T-helper 2 cell treated with Interferon-gamma antibody and Interleukin-4, amounts not matched to agents 100 ng/mL and 5 ng/mL, for 36 hours (primary cell): ENCODE measurements at regions not wholly inside any gene's neighbourhood (a gene's known extent, or its start where the extent isn't known, plus 50 kb on each side); places are given as distances from the start of the nearest gene placed in this dataset.
"Not testable (repeated sequence)": the region's sequence is repeated elsewhere in the genome, so short reads cannot be mapped to it uniquely, and the experiment has no call there.

Source experiments
- intact Hi-C: fragments of 100-400 bp; cut with micrococcal nuclease; formaldehyde crosslinking; loops from one replicate; pipeline ENCODE4 v1.15.1; 2023

DNA sequence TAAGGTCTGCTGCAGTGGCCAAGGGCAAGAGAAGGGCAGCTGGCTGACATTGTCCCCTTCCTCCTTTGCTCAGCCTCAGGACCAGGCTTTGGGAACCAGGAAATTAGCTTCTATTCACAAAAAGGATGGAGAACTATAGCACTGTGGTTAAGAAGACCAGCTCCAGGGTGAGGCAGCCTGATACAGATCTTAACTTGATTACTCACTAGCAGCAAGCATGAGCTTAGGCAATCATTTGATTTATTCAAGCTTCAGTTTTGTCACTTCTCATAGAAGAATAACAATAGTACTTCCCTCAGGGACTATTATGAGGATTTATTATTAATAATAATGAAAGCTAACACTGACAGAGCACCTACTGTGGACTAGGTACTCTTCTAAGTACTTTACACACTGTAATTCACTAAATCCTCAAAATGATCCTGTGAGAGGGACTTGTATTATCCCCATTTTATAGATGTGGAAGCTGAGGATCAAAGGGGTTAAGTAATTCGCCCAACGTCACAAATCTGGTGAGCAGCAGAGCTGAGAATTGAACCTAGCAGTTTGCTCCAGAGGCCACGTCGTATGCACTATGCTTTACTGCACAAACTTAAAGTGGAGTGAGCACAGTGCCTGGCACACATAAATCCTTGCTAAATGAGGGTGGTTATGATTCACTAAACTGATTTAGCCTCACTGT is 130.4 kb upstream of the PAK3 start:
- intact Hi-C loops: no loop called here

DNA sequence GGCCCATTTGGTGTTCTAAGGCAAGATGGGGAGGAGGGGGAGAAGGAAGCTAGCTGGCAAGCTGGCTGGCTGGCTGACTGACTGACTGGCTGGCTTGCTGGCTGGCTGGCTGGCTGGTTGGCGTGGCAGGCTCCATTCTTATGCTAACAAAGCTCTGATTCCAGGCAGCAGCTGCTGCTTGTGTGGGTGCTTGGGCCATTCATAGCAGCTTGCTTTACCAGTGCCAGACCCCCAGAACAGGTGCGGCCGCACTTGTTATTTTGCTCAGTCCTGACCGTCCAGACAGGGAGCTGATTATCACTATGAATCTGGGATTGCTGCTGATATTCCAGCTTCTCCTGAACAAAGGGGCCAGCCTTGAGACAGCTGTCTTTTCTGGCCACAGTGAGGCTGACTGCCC is 131.2 kb upstream of the PAK3 start:
- intact Hi-C loops: no loop called here

DNA sequence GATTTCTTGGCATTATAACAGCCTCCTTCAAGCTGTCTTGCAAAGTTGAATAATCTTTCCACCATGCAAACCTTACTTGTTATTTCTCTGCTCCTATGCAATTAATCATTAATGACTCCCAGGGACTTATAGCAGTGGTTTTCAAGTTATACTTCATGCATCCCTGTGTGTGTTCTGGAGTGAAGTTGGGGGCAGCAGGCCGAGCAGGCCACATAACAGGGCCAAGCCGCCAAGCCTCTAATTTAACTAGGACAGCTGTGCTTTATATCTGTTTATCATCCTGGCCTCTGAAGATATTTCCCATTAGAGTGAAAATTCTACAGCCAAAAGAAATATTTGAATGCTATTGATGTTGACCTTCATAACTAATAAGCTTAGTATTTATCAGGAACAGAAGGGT is 133.5 kb upstream of the PAK3 start:
- intact Hi-C loops: no loop called here

DNA sequence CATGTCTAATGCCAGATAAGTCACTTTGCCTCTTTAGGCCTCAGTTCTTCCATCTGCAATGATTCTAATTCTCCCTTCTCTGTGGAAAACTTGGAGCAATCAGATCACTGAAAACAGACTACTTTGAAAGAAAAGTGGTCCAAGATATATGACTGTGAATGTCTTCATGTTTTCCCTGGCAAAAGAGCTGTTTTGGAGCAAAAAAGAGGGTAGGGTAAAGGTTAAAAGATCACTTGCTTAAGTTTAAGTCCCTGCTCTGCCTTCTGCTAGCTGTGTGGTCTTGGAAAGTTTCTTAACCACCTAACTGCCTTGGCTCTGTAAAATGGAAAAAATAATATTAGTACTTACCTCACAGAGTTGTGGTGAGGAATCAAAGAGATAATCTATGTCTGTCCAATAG is 140.3 kb upstream of the PAK3 start:
- intact Hi-C loops: no loop called here

DNA sequence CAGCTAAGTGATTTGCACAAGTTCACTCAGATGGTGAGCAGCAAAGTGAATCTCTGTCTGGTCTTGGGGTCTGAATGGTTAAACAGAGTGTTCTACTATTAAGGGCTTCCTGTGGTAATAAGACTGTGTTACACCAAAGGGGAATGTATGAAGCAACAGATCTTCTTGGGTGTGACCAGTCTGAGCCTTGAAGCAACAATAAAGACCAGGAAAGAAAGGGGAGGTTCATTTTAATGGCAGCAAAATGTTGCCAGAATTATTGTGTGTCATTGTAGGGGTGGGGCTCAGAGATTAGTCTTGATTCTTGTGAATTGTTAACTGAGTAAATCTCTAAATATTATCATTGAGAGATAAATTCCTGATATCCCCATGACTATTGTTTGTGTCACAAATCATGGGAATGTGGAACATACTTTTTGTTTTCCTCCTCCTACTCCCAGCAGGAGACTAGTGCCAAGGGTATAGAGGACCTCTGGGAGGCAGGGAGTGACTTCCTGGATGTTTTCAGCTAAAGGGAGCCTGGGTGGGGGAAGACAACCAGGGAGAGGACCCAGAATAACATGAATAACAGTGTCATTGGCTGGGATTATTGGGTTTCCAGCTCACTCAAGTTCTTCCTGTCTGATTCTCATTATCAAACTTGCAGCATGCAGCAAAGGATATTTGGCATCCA is 141.4 kb upstream of the PAK3 start:
- intact Hi-C loops: no loop called here

DNA sequence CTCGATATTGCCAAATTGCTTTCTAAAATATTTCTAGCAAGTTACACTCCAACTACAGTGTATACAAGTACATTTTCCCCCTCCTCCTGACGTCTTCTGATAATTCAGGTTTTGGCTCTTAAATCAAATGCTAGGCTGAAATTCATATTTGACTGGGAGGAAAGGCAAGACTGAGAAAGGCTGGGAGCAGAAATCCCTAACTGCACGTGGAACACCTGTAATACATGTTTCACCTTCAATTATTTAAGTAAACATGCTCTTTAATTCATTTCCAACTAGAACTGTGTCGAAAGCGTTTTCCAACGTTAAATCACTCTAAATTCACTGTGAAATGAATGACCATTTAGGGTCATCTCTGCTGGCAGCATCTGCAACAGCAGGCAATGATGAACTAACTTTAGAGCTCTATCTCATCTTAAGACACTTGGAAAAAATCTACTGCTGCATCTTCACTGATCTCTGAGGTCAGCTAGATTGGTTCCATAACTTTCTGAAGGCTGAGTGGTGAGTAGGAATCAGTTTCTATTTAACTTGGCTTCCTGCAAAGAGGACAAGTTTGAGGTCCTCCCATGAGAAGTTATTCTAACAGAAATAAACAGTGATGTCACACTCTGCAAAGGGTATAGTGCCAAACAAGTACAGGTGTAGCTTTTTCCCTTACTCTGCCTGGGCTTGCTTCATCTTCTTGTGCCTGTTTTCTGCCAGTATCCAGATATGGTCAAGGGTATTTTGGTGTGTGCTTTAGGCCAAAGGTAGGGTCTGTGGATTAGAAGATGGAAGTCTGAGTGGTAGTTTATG is 144.3 kb upstream of the PAK3 start:
- intact Hi-C loops: no loop called here

DNA sequence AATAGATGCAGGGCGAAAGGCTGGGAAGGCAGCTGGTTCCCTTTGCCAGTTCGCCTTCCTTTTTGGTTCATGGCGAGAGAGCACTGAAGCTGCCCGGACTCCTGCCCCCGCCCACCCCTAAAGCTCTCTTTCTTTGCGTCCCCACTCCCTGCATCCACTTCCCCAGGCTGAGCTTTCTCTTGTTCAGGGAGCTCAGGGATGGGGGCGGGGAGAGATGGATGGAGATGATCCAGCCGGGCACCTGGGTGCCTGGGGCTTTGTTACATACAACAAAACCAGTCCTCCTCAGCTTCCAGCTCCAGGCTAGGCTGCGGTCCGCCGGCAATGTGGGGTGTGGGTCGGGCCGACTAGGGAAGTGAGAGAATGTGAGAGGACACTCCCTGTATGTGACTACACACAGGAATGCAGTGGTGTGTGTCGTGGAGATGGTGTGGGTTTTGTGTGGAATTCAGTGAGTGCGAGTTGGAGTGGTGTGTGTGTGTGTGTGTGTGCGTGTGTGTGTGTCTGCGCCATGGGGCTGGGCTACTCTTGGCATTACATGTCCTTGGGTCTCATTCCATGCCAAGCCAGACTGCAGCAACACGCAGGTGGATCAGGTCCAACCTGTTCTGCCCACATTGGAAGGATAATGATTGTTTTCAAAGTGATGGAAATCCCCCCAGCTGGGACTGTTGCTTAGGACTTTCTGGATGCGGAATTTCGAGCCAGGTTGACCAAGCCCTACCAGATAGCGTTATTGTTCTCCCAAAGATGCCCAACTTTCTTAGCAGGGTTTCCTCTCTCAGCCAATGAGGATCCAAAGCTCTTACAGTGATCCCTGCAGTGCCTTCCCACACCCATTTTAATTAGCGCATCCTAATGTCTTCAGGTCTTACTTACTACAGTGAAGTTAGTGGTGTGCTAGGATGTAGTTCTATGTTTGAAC is 149.4 kb upstream of the CHRDL1 start:
- intact Hi-C loops: no loop called here

DNA sequence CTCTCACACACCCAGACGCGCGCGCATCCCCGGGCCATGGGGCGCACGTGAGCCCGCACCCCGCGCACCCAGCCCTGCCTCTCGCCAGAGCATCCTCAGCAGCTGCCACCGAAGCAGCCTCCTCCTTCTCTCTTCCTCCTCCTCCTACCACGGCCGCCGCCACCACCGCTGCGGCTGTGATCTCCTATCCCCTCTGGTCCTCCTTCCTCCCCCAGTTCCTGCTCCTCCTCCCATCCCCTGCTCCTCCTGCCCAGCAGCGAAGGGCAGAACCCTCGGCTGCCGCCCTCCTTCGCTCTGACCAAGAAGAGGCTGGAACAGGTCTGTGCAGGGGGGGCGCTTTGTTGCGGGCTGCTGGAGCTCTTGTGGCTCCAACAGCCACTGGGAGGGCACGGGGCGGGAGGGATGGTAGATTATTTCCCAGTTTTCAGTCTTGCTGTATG is 148.7 kb upstream of the CHRDL1 start:
- intact Hi-C loops: no loop called here

DNA sequence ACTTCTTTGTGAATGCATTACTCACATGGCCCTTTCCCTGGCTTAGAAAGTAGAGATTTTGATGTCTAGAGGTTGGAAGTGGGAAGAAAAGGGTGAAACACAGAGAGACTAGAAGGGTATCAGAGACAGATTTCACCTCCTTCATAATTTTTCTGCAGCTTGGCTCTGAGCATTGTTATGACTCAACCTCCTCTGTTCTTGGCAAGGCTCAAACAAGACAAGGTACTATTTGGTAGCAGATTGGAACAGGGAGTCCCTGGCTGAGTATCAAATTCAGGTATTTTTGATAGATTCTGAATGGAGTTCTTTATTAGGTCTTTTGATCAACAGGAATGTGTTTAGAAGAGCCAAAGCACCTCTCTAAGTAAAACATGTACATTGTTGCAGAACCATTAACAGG is 146.3 kb upstream of the CHRDL1 start:
- intact Hi-C loops: no loop called here

DNA sequence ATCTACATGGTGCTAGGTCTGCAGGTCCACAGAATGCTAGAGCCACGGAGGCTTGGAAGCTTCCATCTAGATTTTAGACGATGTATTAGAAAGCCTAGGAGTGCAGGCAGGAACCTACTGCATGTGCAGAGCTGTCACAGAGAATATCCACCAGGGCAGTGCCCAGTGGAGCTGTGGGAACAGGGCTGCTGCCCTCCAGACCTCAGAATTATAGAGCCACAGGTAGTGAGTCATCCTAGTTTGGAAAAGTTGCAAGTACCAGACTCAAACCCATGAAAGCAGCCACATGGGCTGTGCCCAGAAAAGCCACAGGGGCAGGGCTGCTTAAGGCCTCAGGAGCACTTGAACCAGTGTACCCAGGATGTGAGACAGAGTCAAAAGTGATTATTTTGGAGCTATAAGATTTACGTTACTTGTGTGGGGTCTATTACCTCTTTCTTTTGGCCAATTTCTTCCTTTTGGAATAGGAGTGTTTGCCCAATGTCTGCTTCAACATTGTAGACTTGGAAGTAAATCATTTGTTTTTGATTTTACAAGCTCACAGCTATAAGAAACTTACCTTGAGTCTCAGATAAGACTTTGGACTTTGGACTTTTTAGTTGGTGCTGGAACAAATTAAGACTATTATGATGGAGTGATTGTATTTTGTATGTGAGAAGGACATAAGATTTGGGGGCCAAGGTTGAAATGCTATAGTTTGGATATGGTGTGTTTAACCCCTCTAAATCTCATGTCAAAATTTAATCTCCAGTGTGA is 143.5 kb upstream of the CHRDL1 start:
- intact Hi-C loops: no loop called here

DNA sequence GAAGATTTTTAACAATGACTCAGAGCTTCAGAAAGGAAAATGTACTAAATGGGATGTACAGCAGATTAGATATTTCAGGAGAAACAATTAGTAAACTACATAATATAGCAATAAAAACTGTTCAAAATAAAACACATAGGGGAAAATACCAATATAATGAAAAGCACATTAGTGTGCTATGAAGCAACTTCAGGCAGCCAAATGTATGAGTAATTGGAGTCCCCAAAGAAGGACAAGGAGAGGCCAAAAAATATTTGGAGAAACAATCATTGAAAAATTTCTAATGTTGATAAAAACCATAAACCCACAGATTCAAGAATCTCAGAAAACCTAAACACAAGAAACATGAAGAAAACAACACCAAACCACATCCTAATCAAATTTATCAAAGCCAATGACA is 129.3 kb upstream of the CHRDL1 start:
- intact Hi-C loops: no loop called here

DNA sequence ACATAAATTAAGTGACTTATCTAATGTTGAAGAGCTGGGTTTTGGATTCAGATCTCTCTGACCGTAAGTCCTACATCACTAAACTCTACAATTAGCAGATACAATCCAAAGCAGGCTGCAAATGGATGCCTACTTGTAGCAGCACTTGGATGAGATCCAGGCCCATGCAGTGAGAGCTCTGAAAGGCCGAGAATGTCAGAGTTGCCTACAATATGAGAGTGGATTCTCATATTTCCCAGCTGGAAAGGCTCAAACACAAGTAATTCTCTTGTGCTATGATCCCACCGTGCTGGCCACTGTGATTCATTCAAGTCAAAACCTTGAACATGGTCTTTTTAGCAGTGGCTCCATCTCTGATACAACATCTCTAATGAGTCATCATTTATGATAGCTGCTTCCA is 125.4 kb upstream of the CHRDL1 start:
- intact Hi-C loops: no loop called here

DNA sequence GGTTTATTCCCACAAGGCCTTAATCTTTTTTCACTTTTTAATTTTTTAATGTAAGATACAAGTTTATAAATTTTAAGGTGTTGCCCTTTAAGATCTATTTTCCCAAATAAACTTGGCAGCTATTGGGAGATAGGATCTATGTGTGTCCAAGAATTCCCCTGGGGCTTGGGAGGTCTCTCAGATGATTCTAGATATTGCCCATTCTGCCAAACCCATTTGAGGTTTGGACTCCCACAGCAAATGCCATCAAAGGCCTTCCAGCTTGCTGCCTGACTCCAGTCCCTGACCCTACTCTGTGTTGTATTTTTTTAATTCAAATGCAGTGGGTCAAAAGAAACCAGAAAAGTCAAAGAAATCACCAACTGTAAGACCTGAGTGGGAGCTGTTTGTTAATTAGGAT is 120.0 kb upstream of the CHRDL1 start:
- intact Hi-C loops: no loop called here

DNA sequence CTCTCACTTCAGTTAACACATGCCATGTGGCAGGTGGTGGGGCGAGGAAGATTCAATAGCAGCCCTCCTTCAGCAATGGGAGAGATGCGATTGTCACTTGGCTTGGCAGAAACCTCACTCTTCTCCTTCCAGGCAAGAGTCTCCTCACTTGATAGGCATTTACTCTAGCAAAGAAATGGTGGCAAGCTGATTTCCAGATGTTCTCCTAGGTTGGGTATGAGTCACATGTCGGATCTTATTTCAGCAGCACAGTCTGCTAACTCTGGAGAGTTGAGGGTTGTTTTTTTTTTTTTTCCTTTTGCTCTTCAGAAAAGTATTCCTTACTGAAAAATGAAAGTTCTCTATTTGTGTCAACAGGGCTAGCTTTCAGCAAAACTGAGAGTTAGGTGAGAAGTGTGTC is 119.5 kb upstream of the CHRDL1 start:
- intact Hi-C loops: no loop called here

DNA sequence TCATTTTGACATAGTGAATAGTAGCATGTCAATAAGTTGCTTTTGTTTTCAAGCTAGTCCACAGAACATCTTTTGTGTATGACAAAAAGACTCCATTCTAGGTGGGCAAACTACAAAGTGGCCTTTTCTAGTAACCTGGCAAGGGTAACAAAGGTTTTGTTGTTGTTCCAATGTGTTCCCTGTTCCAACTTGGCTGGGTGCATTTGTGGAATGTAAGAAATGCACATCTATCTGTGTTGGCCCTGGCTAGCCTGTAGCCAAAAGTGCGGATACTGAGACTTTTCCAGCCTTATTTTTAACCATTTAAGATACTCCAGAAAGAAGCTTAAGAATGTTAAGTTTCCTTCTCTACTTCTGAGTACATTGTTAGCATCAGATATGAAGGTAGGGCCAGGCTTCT is 118.7 kb upstream of the CHRDL1 start:
- intact Hi-C loops: no loop called here

DNA sequence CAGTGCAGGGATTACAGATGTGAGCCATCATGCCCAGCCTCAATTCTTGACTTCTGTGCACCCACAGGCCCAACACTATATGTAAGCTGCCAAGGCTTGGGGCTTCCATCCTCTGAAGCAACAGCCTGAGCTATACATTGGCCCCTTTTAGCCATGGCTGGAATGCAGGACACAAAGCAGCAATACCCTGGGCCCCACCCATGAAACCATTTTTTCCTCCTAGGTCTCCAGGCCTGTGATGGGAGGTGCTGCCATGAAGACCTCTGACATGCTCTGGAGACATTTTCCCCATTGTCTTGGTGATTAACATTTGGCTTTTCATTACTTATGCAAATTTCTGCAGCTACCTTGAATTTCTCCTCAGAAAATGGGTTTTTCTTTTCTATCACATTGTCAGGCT is 109.1 kb upstream of the CHRDL1 start:
- intact Hi-C loops: not testable (repeated sequence)

DNA sequence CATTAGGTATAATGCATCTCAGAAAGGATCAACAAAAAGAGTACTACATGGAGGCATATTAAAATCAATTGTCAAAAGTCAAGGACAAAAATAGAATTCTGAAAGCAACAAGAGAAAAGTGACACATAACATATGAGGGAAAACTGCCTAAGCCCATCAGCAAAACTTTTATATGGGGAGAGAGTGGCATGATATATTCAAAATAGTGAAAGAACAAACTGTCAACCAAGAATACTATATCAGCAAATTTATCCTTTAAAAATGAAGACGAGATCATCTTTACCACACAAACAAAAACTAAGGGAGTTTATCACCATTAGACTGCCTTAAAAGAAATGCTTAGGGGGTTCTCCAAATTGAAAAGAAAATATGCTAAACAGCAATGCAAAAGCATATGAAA is 86.4 kb upstream of the CHRDL1 start:
- intact Hi-C loops: no loop called here

DNA sequence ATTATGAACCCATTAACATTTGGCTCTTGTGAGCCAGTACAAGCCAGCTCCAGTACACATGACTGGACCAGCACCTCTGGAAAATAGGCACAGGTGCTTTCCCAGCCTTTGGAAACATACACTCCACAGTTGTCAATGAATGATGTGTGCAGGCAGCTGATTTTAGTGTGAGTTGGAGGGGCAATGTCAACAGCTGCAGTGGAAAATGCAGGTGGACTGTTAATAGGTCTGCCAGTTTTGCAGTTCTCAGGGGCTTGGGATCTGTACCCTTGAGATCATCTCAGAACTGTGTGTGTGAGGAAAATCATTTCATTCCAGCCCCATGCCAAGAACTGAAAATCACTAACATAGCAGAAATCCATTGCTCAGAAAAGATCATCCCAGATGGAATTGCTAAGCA is 81.7 kb upstream of the CHRDL1 start:
- intact Hi-C loops: no loop called here

DNA sequence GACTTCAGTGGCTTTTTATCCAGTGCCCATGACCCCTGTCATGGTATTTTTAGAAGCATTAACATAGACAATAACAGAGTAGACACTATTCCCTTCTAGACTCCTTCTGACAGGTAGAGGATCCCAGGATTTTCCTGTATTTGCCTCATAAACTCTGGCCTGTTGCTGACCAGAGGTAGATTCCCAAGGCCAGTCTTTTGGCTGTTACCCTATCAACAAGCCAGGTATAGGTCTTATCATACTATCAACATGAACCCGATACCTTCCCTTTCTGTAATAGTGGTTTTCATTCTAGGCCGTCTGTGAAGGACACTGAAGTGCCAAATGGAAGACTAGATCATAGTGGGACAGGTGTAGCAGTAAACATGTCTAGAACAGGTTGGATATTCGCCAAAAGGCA is 76.2 kb upstream of the CHRDL1 start:
- intact Hi-C loops: no loop called here

DNA sequence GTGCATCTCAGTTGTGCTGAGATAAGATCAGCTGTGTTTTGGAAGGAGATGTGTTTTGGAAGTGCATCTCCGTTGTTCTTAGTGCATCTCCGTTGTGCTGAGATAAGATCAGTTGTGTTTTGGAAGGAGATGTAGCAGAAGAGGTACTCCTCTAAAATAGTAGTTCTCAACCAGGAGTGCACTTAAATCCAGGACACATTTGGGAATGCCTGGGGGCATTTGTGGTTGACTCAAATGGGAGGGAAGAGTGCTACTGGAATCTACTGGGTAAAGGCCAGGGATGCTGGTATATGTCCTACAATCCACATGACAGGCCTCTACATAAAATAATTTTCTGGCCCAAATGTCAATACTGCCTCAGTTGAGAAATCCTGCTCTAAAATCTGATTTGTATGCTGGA is 70.8 kb upstream of the CHRDL1 start:
- intact Hi-C loops: no loop called here

DNA sequence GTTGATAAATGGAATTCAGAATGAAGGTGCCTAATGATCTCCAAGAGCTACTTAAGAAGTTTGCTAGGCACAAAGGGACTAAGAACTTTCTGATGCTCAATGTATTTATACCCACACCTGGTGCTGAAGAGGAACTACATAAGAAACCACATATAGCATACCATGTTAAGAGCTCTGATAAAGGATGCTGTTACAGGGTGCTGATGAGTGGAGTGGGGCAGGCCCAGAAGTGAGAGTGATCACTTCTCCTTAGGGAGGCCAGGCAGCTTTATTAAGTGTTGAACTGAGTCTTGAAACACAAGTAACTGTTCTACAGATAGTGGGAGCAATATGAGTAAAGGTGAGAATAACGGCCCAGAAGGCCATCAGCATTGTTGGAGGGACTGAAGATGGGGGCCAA is 68.3 kb upstream of the CHRDL1 start:
- intact Hi-C loops: no loop called here
